ENCODE measurements at regions not wholly inside any gene's neighbourhood (a gene's known extent, or its start where the extent isn't known, plus 50 kb on each side); places are given as distances from the start of the nearest gene placed in this dataset.

DNA sequence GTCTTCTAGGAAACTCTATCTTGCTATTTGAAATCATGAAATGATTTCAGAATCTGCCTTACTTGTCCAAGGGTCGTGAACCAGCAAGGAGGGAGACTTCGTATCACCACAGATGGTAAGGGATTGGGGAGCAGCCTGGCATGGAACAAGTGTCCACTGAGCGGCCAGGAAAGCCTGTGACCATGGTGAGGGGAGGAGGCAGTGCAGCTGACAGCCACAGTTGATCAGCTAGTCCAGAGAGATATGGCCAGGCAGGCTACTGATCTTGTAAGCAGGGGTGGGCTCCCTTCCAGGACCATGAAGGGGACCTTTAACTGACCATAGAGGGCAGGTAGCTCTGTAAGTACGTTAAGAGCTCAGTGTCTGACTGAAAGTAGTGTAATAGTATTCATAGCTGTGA lies 96.8 kb upstream of the TENT5A start:
- H3K9ac ChIP-seq (ENCODE audit: low read depth in 1 of 2, low read length in 2 of 2), result no peak overlapping the region
- no peak for DNase-seq (ENCODE audit: low spot score)
- H3K27me3 ChIP-seq (ENCODE audit: control insufficient read depth in 4 of 4, insufficient read depth in 4 of 4, low read length in 3 of 4), result no peaks in the 10 kb centered on the region
- H3K4me1 ChIP-seq (ENCODE audit: control insufficient read depth in 4 of 4, insufficient read depth in 4 of 4, low read length in 3 of 4), result no peaks in the 10 kb centered on the region
- H3K36me3 ChIP-seq (ENCODE audit: control insufficient read depth in 4 of 4, insufficient read depth in 3 of 4, low read depth in 1 of 4, low read length in 3 of 4), result no peaks in the 10 kb centered on the region
- no peak overlapping the region for H3K27ac ChIP-seq (ENCODE audit: low read depth in 1 of 2, low read length in 2 of 2)
- TF ChIP-seq, protein P1, sequence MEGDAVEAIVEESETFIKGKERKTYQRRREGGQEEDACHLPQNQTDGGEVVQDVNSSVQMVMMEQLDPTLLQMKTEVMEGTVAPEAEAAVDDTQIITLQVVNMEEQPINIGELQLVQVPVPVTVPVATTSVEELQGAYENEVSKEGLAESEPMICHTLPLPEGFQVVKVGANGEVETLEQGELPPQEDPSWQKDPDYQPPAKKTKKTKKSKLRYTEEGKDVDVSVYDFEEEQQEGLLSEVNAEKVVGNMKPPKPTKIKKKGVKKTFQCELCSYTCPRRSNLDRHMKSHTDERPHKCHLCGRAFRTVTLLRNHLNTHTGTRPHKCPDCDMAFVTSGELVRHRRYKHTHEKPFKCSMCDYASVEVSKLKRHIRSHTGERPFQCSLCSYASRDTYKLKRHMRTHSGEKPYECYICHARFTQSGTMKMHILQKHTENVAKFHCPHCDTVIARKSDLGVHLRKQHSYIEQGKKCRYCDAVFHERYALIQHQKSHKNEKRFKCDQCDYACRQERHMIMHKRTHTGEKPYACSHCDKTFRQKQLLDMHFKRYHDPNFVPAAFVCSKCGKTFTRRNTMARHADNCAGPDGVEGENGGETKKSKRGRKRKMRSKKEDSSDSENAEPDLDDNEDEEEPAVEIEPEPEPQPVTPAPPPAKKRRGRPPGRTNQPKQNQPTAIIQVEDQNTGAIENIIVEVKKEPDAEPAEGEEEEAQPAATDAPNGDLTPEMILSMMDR (IDR thresholded peaks at IDR 0.05; ENCODE audit: low read depth, low read length, missing input control), result no peak
- TF ChIP-seq EGR1 (IDR thresholded peaks at IDR 0.05; ENCODE audit: low read depth in 2 of 2), result no peak
- no peak for TF ChIP-seq YY1 (IDR thresholded peaks at IDR 0.05)
- TF ChIP-seq JUND (IDR thresholded peaks at IDR 0.05), result no peak
- no peak overlapping the region for H3K4me3 ChIP-seq (ENCODE audit: low read depth in 1 of 3, low read length in 3 of 3)
- no peaks in the 10 kb centered on the region for H3K9me3 ChIP-seq (ENCODE audit: control insufficient read depth in 4 of 4, low read length in 3 of 4)
- 92% methylated on average over 4 of the region's 4 CpGs for WGBS

GRCh38 chr6:81847866-81848265 lies 95.4 kb upstream of the TENT5A start:
- no peaks in the 10 kb centered on the region for H3K36me3 ChIP-seq (ENCODE audit: control insufficient read depth in 4 of 4, insufficient read depth in 3 of 4, low read depth in 1 of 4, low read length in 3 of 4)
- H3K4me1 ChIP-seq (ENCODE audit: control insufficient read depth in 4 of 4, insufficient read depth in 4 of 4, low read length in 3 of 4), result no peaks in the 10 kb centered on the region
- no peak overlapping the region for H3K9ac ChIP-seq (ENCODE audit: low read depth in 1 of 2, low read length in 2 of 2)
- WGBS, result 91% methylated on average over 3 of the region's 3 CpGs
- no peak for TF ChIP-seq RXRA (IDR thresholded peaks at IDR 0.05)
- no peak for TF ChIP-seq RAD21 (IDR thresholded peaks at IDR 0.05)
- TF ChIP-seq HNF4A (conservative IDR thresholded peaks at IDR 0.05), result no peak
- TF ChIP-seq FOXA1 (IDR thresholded peaks at IDR 0.05), result no peak
- TF ChIP-seq TAF1 (conservative IDR thresholded peaks at IDR 0.05), result no peak
- no peak for TF ChIP-seq GABPA (IDR thresholded peaks at IDR 0.05 in 1 of 2, conservative IDR thresholded peaks at IDR 0.05 in 1 of 2)
- TF ChIP-seq YY1 (IDR thresholded peaks at IDR 0.05), result no peak
- no peak for TF ChIP-seq REST (IDR thresholded peaks at IDR 0.05)
- TF ChIP-seq, protein P2, sequence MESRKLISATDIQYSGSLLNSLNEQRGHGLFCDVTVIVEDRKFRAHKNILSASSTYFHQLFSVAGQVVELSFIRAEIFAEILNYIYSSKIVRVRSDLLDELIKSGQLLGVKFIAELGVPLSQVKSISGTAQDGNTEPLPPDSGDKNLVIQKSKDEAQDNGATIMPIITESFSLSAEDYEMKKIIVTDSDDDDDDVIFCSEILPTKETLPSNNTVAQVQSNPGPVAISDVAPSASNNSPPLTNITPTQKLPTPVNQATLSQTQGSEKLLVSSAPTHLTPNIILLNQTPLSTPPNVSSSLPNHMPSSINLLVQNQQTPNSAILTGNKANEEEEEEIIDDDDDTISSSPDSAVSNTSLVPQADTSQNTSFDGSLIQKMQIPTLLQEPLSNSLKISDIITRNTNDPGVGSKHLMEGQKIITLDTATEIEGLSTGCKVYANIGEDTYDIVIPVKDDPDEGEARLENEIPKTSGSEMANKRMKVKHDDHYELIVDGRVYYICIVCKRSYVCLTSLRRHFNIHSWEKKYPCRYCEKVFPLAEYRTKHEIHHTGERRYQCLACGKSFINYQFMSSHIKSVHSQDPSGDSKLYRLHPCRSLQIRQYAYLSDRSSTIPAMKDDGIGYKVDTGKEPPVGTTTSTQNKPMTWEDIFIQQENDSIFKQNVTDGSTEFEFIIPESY (IDR thresholded peaks at IDR 0.05), result no peak
- TF ChIP-seq FOXA2 (IDR thresholded peaks at IDR 0.05), result no peak
- no peak for TF ChIP-seq JUND (IDR thresholded peaks at IDR 0.05)
- TF ChIP-seq, protein P3, sequence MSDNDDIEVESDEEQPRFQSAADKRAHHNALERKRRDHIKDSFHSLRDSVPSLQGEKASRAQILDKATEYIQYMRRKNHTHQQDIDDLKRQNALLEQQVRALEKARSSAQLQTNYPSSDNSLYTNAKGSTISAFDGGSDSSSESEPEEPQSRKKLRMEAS (IDR thresholded peaks at IDR 0.05), result no peak
- TF ChIP-seq EGR1 (IDR thresholded peaks at IDR 0.05; ENCODE audit: low read depth in 2 of 2), result no peak
- TF ChIP-seq SP1 (IDR thresholded peaks at IDR 0.05), result no peak
- TF ChIP-seq HNF4G (IDR thresholded peaks at IDR 0.05), result no peak
- TF ChIP-seq, protein P1 (IDR thresholded peaks at IDR 0.05; ENCODE audit: low read depth, low read length, missing input control), result no peak
- TF ChIP-seq NR2F2 (IDR thresholded peaks at IDR 0.05), result no peak
- TF ChIP-seq, protein P4, sequence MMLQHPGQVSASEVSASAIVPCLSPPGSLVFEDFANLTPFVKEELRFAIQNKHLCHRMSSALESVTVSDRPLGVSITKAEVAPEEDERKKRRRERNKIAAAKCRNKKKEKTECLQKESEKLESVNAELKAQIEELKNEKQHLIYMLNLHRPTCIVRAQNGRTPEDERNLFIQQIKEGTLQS (IDR thresholded peaks at IDR 0.05), result no peak
- no peak overlapping the region for H3K4me3 ChIP-seq (ENCODE audit: low read depth in 1 of 3, low read length in 3 of 3)
- DNase-seq (ENCODE audit: low spot score), result no peak
- H3K27ac ChIP-seq (ENCODE audit: low read depth in 1 of 2, low read length in 2 of 2), result no peak overlapping the region
- H3K27me3 ChIP-seq (ENCODE audit: control insufficient read depth in 4 of 4, insufficient read depth in 4 of 4, low read length in 3 of 4), result no peaks in the 10 kb centered on the region
- H3K9me3 ChIP-seq (ENCODE audit: control insufficient read depth in 4 of 4, low read length in 3 of 4), result no peaks in the 10 kb centered on the region

All from liver (tissue), 8 donors.